ENCODE measurements at regions not wholly inside any gene's neighbourhood (a gene's known extent, or its start where the extent isn't known, plus 50 kb on each side); places are given as distances from the start of the nearest gene placed in this dataset.

GRCh38 chr19:7401694-7402093 is 53.0 kb downstream of the ARHGEF18 start:
- TF ChIP-seq, protein P1, sequence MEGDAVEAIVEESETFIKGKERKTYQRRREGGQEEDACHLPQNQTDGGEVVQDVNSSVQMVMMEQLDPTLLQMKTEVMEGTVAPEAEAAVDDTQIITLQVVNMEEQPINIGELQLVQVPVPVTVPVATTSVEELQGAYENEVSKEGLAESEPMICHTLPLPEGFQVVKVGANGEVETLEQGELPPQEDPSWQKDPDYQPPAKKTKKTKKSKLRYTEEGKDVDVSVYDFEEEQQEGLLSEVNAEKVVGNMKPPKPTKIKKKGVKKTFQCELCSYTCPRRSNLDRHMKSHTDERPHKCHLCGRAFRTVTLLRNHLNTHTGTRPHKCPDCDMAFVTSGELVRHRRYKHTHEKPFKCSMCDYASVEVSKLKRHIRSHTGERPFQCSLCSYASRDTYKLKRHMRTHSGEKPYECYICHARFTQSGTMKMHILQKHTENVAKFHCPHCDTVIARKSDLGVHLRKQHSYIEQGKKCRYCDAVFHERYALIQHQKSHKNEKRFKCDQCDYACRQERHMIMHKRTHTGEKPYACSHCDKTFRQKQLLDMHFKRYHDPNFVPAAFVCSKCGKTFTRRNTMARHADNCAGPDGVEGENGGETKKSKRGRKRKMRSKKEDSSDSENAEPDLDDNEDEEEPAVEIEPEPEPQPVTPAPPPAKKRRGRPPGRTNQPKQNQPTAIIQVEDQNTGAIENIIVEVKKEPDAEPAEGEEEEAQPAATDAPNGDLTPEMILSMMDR (IDR thresholded peaks at IDR 0.05): no peak
- TF ChIP-seq POLR2AphosphoS5 (IDR thresholded peaks at IDR 0.05; ENCODE audit: low read depth, low read length): no peak
